H1 (cell line): ENCODE measurements at regions not wholly inside any gene's neighbourhood (a gene's known extent, or its start where the extent isn't known, plus 50 kb on each side); places are given as distances from the start of the nearest gene placed in this dataset.

Source experiments
- ATF3 ChIP-seq: IDR thresholded peaks from 2 replicates; pipeline ENCODE4 v1.6.1; 2011; ENCODE audit warnings: low read depth, mild to moderate bottlenecking, low read length; ENCODE audit not compliant: insufficient read depth
- BRCA1 ChIP-seq: IDR thresholded peaks from 2 replicates; pipeline ENCODE4 v1.6.1; 2012; ENCODE audit warnings: low read depth, low read length, improper control_type of control experiment
- CTCF ChIP-seq, 3 experiments: IDR thresholded peaks; 1 replicate in 2 of 3; 2 replicates in 1 of 3; pipeline versions ENCODE4 v1.5.1 to v1.6.1; 2011; ENCODE audit warnings: low read length in 3 of 3, mild to moderate bottlenecking in 3 of 3, inconsistent platforms in 2 of 3, low read depth in 1 of 3, moderate library complexity in 1 of 3; ENCODE audit not compliant: insufficient read depth in 1 of 3; ENCODE audit errors: control extremely low read depth in 1 of 3
- E2F6 ChIP-seq: IDR thresholded peaks from 2 replicates; pipeline ENCODE4 v1.6.1; 2012; ENCODE audit warnings: inconsistent platforms
- GABPA ChIP-seq: IDR thresholded peaks from 2 replicates; pipeline ENCODE4 v1.6.1; 2011; ENCODE audit warnings: mild to moderate bottlenecking, low read length, moderate library complexity, borderline replicate concordance; ENCODE audit not compliant: insufficient read depth
- GTF2F1 ChIP-seq: IDR thresholded peaks from 2 replicates; pipeline ENCODE4 v1.6.1; 2012; ENCODE audit warnings: low read depth, low read length, improper control_type of control experiment, borderline replicate concordance
- POLR2A ChIP-seq, 2 experiments: IDR thresholded peaks; 1 replicate in 1 of 2; 2 replicates in 1 of 2; pipeline ENCODE4 v1.6.1; 2011; ENCODE audit warnings: low read depth in 2 of 2, low read length in 2 of 2, mild to moderate bottlenecking in 2 of 2; ENCODE audit errors: control extremely low read depth in 1 of 2
- ZNF274 ChIP-seq: IDR thresholded peaks from 2 replicates; pipeline ENCODE4 v1.7.0; 2012; ENCODE audit warnings: low read length, borderline replicate concordance; ENCODE audit errors: extremely low read depth

GRCh38 chr15:35151782-35152181, 66.7 kb upstream of the NANOGP8 start:
- TF ChIP-seq GTF2F1 = no peak
- TF ChIP-seq CTCF (IDR thresholded peaks at IDR 0.05; ENCODE audit: control extremely low read depth in 1 of 3, insufficient read depth in 1 of 3, low read depth in 1 of 3, low read length in 3 of 3) = no peak
- no peak for TF ChIP-seq BRCA1
- TF ChIP-seq ATF3 = no peak
- no peak for TF ChIP-seq GABPA
- no peak for TF ChIP-seq POLR2A (IDR thresholded peaks at IDR 0.05; ENCODE audit: control extremely low read depth in 1 of 2, low read depth in 2 of 2, low read length in 2 of 2)
- no peak for TF ChIP-seq E2F6
- no peak for TF ChIP-seq ZNF274
